Stimulated activated CD4-positive, alpha-beta T cell treated with anti-CD3 and anti-CD28 coated beads, Interleukin-4, amount 100 ng/mL, for 1 hour (primary cell): ENCODE measurements at regions not wholly inside any gene's neighbourhood (a gene's known extent, or its start where the extent isn't known, plus 50 kb on each side); places are given as distances from the start of the nearest gene placed in this dataset.

ENCODE experiments used
- DNase-seq: peaks from one replicate; pipeline ENCODE4 v3.0.0-alpha.2; 2020

GRCh38 chr1:84759756-84760155, 69.5 kb upstream of the SSX2IP start:
- no peak for DNase-seq

GRCh38 chr1:84758968-84759491, 68.8 kb upstream of the SSX2IP start:
- peak; percentile 23 for DNase-seq

GRCh38 chr1:84758476-84758875, 68.2 kb upstream of the SSX2IP start:
- no peak for DNase-seq

GRCh38 chr1:84757301-84757700, 67.0 kb upstream of the SSX2IP start:
- no peak for DNase-seq

GRCh38 chr1:84756455-84757082, 66.3 kb upstream of the SSX2IP start:
- DNase-seq = no peak

GRCh38 chr1:84756001-84756400, 65.7 kb upstream of the SSX2IP start:
- DNase-seq = no peak

GRCh38 chr1:84755216-84755615, 65.0 kb upstream of the SSX2IP start:
- no peak for DNase-seq

- DNase-seq = no peak
These were observed 64.1 kb upstream of the SSX2IP start for GRCh38 chr1:84754386-84754703.

- peak; percentile 78 for DNase-seq
These were observed 63.5 kb upstream of the SSX2IP start for GRCh38 chr1:84753516-84754385.

- DNase-seq = no peak
These were observed 60.0 kb upstream of the SSX2IP start for GRCh38 chr1:84750110-84750730.

GRCh38 chr1:84749427-84749826, 59.2 kb upstream of the SSX2IP start:
- no peak for DNase-seq

GRCh38 chr1:84748364-84748763, 58.1 kb upstream of the SSX2IP start:
- DNase-seq = no peak

GRCh38 chr1:84745857-84746256, 55.6 kb upstream of the SSX2IP start:
- no peak for DNase-seq

- DNase-seq = no peak
These were observed 53.6 kb upstream of the SSX2IP start for GRCh38 chr1:84743896-84744295.

GRCh38 chr1:84742653-84743052, 52.4 kb upstream of the SSX2IP start:
- no peak for DNase-seq

GRCh38 chr1:84740050-84740714, 49.9 kb upstream of the SSX2IP start:
- DNase-seq = no peak
